ENCODE measurements at regions not wholly inside any gene's neighbourhood (a gene's known extent, or its start where the extent isn't known, plus 50 kb on each side); places are given as distances from the start of the nearest gene placed in this dataset.

DNA sequence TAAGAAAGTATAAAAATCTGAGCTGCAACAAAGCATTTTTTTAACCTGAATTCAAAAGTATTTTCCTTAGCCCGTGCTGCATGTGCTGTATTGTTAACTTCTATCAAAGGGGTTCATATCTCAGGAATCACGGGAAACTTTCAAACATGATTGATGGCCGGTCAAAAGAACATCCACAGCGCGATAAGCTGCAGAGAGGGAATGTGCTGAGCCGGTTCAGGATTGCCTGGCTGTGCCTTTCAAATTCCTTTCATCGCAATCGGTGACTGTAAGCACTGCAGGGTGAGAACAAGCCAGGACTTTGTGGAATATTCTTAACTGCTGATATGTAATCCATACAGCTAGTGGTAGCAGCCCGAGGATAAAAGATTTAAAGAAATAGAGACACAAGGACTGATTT, 210.9 kb upstream of the NOCT start:
- TF ChIP-seq ISL1 (CRISPR knock-in tag; IDR thresholded peaks at IDR 0.05), result no peak
- no peak for TF ChIP-seq ZNF565 (CRISPR knock-in tag; conservative IDR thresholded peaks at IDR 0.05; ENCODE audit: low read depth)
- no peak for TF ChIP-seq ZFP30 (CRISPR knock-in tag; IDR thresholded peaks at IDR 0.05)
- TF ChIP-seq OSR1 (CRISPR knock-in tag; IDR thresholded peaks at IDR 0.05), result no peak
- TF ChIP-seq ARNTL (CRISPR knock-in tag; IDR thresholded peaks at IDR 0.05; ENCODE audit: borderline replicate concordance, low read depth), result no peak
- TF ChIP-seq, protein P1, sequence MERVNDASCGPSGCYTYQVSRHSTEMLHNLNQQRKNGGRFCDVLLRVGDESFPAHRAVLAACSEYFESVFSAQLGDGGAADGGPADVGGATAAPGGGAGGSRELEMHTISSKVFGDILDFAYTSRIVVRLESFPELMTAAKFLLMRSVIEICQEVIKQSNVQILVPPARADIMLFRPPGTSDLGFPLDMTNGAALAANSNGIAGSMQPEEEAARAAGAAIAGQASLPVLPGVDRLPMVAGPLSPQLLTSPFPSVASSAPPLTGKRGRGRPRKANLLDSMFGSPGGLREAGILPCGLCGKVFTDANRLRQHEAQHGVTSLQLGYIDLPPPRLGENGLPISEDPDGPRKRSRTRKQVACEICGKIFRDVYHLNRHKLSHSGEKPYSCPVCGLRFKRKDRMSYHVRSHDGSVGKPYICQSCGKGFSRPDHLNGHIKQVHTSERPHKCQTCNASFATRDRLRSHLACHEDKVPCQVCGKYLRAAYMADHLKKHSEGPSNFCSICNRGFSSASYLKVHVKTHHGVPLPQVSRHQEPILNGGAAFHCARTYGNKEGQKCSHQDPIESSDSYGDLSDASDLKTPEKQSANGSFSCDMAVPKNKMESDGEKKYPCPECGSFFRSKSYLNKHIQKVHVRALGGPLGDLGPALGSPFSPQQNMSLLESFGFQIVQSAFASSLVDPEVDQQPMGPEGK (CRISPR knock-in tag; IDR thresholded peaks at IDR 0.05; ENCODE audit: borderline replicate concordance), result no peak
- no peak for TF ChIP-seq ZNF8 (CRISPR knock-in tag; IDR thresholded peaks at IDR 0.05)
- TF ChIP-seq CREB5 (CRISPR knock-in tag; IDR thresholded peaks at IDR 0.05; ENCODE audit: low read depth), result no peak
- no peak for TF ChIP-seq TOX (CRISPR knock-in tag; IDR thresholded peaks at IDR 0.05; ENCODE audit: borderline replicate concordance)
- no peak for TF ChIP-seq ZNF70 (CRISPR knock-in tag; IDR thresholded peaks at IDR 0.05)

Measured in SK-N-SH treated with all-trans-retinoic acid at 6 μM for 48 hours (cell line).